D341Med (cell line): ENCODE measurements at regions not wholly inside any gene's neighbourhood (a gene's known extent, or its start where the extent isn't known, plus 50 kb on each side); places are given as distances from the start of the nearest gene placed in this dataset.
"Not testable (repeated sequence)": the region's sequence is repeated elsewhere in the genome, so short reads cannot be mapped to it uniquely, and the experiment has no call there.

Experiments
- DNase-seq: peaks from one replicate; pipeline ENCODE4 v3.0.0; 2012; ENCODE audit warnings: low spot score

DNA sequence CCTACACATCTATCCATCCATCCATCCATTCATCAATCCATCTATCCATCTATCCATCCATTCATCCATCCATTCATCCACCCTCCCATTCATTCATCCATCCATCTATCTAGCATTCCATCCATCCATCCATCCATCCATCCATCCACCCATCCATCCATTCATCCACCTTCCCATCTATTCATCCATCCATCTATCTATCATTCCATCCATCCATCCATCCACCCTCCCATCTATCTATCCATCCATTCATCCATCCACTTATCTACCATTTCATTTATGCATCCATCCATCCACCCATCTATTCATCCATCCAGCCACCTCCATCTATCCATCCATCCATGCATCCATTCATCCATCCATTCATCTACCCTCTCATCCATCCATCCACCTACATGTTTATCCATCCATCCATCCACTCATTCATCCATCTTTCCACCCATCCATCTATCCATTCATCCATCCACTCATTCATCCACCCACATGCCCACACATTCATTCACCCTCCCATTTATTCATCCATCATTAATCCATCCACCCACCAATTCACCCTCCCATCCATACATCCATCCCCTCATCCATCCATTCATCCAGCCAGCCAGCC, 258.5 kb downstream of the CRLF2 start:
- DNase-seq, result no peak

DNA sequence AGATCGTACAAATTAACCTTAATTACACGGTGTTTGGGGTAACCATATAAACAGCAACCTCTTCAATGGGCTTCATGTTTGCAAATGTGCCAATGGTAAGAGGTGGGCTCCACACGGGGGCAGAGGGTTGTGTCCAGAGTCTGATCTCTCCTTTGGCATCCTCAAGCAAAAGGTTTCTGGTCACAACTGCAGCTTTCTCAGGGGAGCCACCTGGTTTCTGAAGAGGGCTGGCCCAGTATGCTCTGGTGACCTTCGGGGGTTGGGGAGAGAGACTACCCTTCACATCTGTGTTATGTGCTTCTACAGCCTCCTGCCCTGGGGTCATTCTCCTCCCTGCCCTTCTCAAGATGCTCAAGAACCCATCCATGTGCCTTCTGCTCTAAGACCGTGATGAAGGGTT, 259.6 kb downstream of the CRLF2 start:
- no peak for DNase-seq

DNA sequence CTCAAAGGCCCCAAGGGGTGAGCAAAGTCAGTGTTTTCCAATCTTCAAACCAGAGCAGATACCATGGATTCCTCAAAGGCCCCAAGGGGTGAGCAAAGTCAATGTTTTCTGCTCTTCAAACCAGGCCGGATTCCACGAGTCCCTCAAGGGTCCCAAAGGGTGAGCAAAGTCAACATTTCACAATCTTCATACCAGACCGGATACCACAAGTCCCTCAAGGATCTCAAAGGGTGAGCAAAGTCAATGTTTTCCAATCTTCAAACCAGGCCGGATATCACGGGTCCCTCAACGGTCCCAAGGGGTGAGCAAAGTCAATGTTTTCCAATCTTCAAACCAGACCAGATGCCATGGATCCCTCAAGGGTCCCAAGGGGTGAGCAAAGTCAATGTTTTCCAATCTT, 265.2 kb downstream of the CRLF2 start:
- DNase-seq, result not testable (repeated sequence)

DNA sequence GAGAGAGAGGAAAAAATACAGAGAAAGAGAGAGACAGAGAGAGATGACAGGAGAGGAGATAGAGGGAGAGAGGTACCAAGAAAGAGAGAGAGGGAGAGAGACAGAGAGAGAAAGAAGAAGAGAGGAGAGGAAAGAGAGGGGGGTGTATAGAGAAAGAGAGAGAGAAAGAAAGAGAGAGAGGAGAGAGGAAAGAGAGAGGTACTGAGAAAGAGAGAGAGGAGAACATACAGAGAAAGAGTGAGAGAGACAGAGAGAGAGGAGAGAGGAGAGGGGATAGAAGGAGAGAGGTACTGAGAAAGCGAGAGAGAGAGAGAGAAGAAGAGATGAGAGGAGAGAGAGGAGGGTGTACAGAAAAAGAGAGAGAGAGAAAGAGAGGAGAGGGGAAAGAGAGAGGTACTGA, 269.4 kb downstream of the CRLF2 start:
- no peak for DNase-seq

DNA sequence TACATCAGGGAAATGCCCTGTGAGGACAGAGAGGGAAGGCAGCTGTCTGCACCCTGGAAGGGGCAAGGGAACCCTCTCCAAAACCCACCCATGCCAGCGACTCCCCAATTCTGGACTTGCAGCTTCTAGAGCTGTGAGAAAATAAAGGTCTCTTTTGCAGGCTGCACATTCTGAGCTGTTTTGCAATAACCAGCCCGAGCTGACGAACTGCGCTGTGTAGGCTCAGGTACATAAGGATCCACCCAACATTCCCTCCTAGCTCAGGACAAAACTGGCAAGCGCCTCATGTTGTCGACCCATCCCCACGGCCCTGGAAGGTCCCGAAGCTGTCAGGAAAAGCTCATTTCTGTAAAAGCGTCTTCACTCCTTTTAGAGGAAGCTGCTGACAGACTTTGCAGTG, 271.8 kb downstream of the CRLF2 start:
- no peak for DNase-seq

DNA sequence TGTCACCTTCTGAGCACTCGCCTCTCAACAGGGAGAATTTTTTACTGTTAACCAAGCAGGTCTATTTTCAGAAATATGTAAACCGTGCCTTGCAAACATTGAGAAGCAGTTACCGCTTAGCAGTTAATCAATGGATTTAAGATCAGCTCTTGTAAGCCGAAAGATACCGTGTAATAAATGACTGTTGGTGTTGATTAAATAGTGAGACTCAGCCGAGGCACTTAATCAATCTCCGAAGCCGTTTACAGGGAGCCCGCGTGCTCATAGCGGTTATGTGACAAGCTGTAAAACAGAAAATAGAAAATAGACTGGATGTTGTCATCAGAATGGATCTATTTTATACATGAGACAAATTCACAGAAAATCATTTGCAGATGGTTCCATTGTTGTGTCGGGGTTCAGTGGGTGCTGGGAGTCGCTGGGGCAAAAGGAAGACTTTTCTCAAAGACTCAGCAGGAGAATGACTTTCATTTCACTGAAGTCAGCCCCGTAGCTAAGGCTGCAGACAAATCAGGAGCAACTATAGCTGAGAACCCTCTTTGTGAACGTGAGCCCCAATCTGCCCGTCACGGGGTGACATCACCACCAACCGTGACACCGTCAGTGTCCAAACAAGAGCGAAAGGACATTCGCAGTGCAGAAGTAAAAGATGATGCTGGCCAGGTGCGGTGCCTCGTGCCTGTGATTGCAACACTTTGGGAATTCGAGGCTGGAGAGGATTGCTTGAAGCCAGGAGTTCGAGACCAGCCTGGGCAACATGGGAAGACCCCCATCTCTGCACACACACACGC, 275.3 kb downstream of the CRLF2 start:
- no peak for DNase-seq

DNA sequence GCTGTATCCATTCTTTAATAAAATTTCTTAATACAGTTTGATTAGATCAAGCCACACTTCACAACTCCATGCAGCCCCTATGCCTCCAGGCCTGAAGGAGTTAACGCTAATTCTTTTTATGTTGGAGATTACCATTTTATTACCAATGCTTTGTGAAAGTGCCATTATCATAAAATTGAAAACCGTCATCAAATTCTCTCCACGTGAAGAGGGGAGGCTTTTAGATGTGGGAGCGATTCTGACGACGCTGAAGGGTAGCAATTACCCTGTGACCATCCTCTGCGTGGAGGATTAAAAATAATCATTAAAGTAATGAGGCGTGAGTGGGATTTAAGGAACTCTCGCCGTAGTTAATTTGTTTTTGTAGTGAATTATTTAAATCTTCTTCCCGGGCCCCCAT, 278.8 kb downstream of the CRLF2 start:
- DNase-seq, result no peak

DNA sequence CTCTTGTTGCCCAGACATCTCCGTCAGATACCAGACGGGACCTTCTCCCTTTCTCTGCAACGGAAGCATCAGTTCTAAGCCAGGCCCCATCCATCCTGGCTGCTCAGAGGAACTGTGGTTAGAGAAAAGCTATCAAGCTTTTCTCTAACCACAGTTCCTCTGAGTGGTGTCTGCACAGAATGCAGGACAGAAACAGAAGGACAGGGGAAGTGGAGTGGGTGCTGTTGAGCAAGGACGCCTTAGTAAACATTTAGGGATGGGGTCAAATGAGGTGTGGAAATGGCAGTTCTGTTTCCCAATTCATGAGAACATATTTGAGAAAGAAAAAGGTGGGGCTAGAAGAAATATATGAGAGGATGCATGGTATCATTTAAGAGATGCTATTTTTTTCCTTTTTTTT, 283.8 kb downstream of the CRLF2 start:
- no peak for DNase-seq

DNA sequence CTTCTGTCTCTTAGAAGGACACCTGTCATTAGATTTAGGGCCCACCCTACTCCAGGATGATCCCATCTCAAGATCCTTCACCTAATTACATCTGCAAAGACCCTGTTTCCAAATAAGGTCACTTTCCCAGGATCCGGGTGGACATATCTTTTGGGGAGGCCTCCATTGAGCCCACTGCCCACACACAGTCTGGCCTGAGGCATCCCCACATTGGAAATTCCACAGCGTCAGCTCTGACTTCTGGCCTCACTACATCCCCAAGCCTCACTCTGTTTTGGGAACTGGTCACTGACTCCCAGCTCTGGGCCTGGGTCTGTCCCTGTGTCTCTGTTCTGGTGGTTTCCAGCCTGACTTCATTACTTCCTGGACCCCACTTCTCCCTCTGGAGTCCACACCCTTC, 285.5 kb downstream of the CRLF2 start:
- DNase-seq, result no peak

DNA sequence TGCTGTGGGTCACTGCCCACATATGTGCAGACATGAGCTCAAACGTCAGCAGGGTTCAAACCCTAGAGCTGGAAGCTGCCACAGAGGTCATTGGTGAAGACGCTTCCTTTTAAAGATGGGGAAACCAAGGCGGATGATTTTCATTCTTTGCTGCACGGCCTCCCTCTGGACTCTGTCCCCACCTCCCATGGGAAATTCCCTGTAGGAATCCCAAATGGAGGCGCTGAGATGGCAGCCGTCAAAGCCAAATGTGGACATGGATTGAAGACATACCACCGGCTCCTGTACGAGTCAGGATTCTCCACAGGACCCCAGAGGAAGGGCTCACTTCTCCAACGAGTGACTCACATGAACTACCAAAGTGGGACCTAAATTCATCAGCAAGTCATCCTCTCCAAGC, 286.4 kb downstream of the CRLF2 start:
- DNase-seq, result no peak

DNA sequence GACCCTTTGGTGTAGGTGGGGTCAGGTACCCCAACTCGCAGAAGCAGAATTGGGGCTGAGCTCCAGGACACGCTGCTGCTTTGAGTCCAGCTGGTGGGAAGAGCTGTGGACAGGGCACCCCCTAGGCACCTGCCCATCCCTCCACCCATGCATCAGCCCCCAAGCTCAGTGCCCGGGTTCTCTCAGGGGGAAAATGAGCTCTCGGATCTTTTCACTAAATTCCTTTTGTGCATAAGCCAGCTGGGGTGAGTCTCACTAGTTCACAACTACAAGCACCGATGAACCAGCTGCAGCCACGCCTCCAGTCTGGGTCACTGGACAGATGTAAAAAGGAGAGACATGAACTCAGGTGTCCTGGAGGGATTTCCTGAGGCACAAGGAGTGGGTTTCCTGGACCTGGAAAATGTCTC, 286.8 kb downstream of the CRLF2 start:
- no peak for DNase-seq

DNA sequence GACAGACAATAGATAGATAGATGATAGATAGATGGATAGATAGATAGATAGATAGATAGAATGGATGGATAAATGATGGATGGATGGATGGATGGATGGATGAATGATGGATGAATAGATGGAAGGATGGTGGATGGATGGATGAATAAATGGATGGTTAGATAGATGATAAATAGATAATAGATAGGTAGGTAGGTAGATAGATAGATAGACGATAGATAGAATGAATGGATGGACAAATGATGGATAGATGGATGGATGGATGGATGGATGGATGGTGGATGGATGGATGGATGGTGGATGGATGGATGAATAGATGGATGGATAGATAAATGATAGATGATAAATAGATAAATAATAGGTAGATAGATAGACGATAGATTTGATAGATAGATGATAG, 287.4 kb downstream of the CRLF2 start:
- no peak for DNase-seq

DNA sequence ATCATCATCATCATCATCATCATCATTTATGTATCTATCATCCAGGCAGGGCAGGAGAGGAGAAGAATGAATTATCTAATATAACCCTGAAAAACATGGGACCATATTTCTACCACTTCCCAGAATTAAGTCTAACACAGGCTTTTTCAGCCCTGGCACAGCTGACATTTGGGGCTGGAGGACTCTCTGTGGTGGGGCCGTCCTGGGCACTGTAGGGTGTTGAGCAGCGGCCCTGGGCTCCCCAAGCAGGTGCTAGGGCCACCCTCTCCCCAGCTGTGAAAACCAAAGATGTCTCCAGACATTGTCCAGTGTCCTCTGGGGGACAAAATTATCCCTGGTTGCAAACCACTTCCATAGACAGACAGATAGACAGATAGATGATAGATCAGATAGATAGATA, 288.4 kb downstream of the CRLF2 start:
- no peak for DNase-seq

DNA sequence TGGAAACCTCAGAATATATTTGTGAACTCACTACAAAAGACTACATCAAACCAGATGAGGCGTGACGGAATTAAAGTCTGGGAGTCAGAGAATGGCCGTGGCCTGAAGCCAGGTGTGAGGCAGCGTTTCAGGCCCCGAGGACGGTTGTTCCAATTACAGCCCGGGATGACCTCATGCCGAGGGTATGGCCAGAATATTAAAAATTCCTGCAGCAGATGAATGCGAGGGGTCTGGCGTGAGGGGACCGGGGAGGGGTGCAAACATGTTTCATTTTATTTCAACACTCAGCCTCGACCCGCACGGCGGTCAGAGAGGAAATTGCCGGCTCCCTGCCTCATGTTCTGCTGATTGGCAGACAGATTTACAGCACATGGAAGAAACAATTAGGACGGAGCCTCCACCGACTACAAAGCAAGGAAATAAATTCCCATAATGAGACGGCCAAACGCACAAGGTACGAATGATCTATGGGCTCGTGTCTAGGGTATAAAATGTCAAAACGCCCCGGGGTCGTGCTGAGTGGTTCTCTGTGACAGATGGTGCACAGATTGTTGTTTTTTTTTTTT, 289.7 kb downstream of the SHOX start:
- no peak for DNase-seq

DNA sequence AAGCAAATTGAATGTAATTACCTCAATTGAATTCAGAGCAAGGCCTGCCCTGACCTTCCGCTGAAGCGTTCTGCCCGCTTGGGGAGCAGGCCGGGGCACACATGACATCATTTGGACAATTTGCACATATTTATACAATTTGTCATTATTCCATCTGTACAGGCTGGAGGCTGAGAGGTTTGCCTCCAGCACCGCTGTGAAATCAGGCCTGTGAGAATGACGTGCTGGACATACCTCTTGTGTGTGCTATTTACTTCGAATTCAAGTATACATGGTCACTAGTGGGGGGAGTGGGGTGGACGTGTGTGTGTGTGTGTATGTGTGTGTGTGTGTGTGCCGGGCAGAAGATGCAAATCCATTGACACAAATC, 285.6 kb downstream of the SHOX start:
- no peak for DNase-seq

DNA sequence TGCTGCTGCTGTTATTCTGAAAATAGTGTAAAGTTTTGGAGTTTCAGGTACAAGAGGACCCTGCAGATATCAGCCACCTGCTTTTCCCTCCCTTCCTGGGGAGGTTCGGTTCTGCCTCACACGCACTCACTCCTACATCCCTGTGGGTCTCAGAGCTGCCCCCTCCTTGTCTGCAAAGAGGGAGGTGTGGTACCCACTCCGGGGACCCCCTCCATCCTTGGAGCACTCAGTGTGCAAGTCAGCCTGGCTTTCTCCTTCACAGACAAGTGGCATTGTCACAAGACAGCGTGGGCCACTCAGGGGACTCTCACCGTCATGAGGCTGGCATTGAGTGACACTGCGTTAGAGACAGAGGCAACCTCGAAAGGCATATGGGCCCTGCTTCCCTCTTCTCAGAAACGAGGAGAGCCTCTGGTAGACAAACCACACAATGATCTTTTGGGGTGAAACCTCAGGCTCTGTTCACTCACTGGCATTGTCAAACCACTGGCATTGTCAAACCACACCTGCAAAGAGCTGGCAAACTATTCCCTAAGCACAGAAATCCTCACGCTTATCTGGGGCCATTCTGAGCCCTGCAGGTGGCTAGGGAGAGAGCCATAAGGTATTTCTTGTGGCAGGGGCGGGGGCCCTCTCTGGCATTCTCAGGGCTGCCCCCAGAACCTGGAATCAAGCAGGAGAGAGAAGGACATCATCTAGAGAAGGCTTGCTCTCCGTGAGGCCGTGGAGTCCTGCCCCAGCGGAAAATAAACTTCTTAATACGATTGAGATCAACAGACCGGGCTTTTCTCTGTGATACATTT, 285.0 kb downstream of the SHOX start:
- no peak for DNase-seq

DNA sequence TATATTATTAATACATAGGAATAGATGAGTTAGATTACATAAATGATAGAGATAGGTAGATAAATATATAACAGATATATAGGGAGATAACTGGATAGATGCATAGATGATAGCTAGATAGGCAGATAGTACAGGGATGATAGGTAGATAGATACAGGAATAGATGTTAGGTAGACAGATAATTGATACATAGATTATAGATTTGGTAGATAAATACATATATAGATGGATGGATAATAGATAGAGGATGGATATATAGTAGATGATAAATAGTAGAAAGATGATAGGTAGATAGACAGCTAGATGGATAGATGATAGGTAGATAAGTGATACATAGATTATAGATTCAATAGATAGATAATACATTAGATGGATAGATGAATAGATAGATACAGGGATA, 283.6 kb downstream of the SHOX start:
- DNase-seq, result no peak

DNA sequence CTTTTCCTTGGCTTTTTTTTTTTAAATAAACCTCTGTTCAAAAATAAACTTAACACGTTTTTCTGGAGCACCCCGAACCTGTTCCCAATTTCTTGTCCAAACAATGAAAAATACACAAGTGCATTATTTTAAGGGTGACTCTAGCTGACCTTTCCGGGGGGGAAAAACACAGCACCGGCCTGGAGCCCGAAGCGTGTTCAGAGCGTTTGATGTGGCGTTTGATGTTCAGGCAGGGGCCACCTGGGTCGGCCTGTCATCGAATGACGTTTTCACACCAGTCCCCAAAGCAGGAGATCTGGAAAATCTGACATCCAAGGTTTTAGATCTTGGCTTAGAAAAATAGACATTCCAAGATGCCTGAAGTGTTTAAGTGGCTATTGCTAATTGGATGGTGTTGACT, 282.1 kb downstream of the SHOX start:
- no peak for DNase-seq

DNA sequence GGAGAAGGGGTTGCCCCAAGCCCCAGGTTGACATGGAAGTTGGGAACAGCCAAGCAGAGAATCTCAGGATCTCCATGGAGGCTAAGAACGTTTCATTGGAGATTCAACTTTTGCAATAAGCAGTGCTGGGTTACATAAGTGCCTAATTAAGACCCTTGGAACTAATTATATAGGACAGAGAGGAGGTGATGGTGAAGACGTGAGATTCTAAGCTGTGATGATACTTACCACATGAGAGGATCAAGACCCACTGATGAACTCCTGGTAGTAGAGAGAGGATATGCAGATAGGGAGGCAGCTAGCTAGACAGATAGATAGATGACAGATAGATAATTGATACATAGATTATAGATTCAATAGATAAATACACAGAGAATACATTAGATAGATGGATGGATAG, 278.5 kb downstream of the SHOX start:
- not testable (repeated sequence) for DNase-seq

DNA sequence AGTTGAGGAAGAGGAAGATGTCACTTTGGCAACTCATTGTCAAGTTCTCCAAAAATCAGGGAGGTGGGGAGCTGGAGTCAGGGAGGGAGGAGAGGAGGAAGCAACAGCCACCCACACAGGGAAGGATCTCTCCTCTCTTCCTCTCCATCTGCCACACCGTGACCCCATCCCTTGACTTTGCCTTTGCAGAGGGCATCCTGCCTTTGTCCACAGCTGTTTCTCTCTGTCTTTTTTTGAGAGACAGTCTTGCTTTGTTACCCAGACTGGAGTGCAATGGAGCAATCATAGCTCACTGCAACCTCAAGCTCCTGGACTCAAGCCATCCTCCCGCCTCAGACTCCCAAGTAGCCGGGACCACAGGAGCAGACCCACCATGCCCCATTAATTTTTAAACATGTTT, 276.0 kb downstream of the SHOX start:
- DNase-seq, result no peak

DNA sequence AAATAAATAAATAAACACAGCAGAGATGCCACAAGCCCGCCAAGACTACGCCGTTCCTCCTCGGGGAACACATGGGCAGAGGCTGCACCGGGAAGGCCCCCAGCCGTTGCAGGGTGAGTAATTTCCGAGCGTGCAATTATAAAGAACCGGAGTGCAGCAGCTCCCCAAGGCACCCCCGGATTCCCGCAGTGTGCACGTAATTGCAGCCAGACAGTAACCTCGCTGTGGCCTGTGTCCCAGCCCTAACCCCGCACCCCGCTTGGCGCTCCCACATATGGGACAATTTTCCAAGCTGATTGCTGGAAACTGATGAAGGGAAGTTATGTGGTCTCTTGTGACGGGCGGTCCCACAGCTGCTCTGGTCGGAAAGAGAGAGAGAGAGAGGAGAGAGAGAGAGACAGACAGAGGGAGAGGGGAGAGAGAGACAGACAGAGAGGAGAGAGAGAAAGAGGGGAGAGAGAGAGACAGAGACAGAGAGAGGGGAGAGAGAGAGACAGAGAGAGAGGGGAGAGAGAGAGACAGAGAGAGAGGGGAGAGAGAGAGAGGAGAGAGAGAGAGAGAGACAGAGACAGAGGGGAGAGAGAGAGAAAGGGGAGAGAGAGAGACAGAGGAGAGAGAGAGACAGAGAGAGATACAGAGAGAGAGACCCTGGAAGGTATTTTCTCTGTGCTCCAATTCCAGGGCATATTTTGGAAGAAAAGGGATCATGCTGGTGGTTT, 275.4 kb downstream of the SHOX start:
- DNase-seq, result no peak

DNA sequence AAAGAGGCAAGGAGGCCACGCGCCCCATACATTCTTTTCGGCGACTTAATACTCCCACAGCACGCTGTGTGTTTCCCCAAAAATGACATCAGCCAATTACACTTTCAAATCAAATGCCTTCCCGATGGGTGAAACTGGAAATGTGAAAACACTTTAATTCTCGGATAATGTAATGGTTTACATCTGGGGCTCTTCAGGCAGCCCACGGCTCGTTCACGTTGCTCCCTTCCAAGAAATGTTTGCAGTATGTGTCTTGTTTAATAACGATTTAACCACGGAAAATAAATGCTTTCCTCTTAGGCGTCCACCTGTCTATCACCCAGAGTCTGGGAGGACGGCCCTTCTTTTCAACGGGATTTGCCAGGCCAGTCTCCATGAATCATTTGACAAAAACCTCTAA, 272.5 kb downstream of the SHOX start:
- no peak for DNase-seq
